HG03097 (cell line): ENCODE measurements at regions not wholly inside any gene's neighbourhood (a gene's known extent, or its start where the extent isn't known, plus 50 kb on each side); places are given as distances from the start of the nearest gene placed in this dataset.
A peak's percentile ranks its signal among the peaks of the same experiment; 100 is the strongest.
"Not testable (repeated sequence)": the region's sequence is repeated elsewhere in the genome, so short reads cannot be mapped to it uniquely, and the experiment has no call there.

Experiments used
- ATAC-seq: cut with Tn5 transposase; IDR thresholded peaks from one replicate; pipeline ENCODE4 v1.9.1; 2021; ENCODE audit not compliant: unreplicated experiment, low FRiP score

DNA sequence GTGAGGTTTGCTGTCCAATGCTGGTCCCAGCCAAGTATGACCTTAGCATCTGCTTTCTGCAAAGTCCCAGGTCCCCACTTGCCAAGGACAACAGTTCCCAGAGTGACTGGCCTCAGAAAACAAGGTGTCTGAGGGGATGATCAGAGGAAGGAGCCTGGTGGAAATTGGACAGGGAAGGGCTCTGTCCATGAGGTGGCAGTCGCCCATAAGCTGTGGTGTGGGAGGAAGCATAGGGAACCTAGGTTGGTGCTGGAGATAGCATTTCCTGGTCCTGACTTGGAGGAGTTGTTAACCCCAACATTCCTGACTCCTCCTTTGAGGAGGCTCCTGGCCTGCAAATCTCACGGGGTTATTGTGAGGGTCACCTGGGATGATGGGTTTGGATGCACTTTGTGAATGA lies 77.8 kb downstream of the LIMS4 start:
- not testable (repeated sequence) for ATAC-seq

DNA sequence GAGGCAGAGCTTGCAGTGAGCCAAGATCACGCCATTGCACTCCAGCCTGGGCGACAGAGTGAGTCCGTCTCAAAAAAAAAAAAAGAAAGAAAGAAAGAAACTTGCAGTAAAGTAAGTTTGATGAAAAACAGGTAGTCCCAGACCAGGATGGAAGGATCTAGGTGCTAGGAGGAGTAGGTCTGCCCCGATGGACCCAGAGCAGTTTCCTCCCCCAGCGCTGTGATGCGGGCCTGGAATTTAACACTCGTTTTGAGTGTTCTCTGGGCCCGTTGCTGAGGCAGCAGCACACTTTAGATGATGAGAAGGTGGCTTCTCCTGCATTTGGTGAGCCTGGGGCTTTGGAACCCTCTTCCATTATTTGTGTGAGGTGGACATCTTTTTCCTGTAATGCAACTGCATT lies 80.2 kb downstream of the LIMS4 start:
- ATAC-seq = not testable (repeated sequence)

GRCh38 chr2:110391035-110391418 lies 81.6 kb downstream of the LIMS4 start:
- ATAC-seq = not testable (repeated sequence)

DNA sequence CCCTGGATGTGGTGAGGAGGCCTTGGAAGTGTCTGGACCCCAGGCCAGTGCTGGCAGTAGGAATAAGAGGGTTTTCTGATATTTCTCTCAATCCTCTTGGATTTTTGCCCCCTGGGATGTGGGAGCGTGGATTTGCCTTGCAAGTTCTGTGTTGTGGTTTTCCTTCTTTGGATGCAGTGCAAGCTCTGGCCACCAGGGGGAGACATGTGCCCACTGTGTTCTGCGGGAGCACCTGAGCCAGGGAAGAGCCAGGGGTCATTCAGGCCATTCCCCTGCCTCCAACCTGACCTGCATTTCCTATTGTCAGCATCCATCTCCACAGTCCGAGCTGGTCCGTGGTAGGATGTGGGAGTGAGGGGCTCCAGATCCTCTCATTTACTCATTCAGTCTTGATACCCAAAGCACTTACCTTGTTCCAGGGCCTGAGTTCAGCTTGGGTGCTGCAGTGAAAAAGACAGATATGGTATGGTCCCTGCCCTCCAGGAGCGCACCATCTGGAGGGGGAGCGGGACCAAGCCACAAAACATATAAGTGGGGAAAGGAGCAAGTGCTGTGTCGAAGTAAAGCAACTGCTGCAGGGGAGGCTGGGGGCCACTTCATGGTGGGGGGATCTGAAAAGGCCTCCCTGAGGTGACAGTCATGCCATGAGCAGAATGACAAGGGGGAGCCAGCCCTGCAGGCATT lies 82.1 kb downstream of the LIMS4 start:
- ATAC-seq = not testable (repeated sequence)

DNA sequence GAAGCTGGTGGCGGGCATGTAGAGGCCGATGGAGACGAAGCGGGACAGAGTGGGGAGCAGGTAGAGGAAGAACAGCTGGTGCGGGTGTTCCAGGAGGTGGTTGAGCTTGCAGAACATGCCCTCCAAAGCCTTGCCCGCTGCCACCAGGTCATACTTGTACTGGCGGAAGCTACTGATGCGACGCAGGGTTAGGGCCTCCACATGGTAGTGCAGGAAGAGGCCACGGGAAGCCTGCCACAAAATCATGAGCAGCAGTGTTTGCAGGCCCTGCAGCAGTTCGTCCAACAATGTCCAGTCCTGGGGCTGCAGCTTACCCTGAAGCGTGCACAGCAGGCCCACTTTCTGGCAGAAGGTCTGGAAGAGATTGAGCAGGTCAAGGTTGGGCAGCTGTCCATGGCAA lies 85.6 kb downstream of the LIMS4 start:
- ATAC-seq = not testable (repeated sequence)

DNA sequence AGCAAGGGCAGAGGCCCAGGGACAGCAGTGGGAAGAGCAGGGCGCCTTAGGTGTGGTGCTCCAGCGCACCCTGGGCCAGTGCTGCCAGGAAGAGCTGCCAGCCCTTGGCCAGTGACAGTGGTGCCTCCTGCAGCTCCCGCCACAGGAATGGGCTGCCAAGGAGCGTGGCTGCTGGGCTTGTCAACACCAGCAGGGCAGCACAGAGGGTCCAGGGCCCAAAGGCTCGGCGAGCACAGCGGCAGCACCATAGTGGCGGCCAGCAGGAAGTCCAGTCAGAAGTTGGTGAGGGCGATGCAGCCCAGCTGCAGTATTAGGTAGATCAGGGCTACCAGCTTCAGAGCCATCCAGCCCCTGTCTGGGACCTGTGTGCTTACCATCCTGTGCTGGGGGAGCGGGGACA lies 86.1 kb downstream of the LIMS4 start:
- not testable (repeated sequence) for ATAC-seq

GRCh38 chr2:110384736-110385119 lies 87.9 kb downstream of the LIMS4 start:
- ATAC-seq = not testable (repeated sequence)

DNA sequence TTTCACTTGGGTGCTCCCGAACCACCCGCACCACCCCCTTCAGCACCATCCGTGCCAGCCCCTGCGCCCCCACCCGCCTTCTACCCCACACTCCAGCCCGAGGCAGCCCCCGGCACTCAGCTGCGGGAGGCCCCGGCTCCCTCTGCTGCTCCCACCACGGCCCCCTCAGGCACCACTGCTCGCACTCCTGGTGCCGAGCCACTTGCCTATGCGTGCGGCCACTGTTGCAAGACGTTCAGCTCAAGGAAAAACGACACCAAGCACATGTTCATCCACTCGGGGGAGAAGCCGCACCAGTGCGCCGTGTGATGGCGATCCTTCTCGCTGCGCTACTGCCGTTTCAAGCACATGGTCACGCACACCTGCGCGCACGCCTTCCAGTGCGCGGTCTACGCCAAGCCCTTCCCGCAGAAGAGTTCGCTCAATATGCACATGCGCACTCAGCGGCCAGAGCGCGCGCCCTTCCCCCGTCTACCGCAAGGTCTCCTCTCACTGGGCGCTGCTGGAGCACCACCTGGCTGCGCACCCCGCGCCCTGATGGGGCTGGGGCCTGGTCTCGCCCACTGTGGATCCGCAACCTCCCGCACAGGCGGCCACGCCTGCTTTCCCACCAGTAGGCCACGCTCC lies 88.4 kb downstream of the LIMS4 start:
- not testable (repeated sequence) for ATAC-seq

GRCh38 chr2:110383163-110384048 lies 89.2 kb downstream of the LIMS4 start:
- peak; percentile 59 for ATAC-seq

DNA sequence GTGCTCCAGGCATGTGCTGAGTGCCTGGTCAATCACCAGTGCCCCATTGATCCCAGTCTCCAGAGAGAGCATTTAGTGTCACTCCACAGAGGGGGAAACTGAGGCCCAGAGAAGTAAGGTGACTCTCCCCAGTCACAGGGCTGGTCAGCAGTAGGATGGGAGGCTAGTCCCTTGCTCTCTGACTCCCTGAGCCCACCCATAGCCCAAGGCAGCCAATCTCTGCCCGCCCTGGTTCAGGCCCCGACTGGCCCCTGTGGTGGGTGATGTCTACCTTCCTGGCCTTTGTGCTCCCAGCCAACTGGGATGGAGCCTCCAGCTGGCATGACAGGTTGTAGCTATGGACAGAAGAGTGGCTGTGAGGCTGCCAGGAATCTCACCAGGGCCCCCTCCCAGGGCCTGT lies 99.1 kb downstream of the LIMS4 start:
- not testable (repeated sequence) for ATAC-seq

GRCh38 chr2:110371633-110372032 lies 101.0 kb downstream of the LIMS4 start:
- not testable (repeated sequence) for ATAC-seq

DNA sequence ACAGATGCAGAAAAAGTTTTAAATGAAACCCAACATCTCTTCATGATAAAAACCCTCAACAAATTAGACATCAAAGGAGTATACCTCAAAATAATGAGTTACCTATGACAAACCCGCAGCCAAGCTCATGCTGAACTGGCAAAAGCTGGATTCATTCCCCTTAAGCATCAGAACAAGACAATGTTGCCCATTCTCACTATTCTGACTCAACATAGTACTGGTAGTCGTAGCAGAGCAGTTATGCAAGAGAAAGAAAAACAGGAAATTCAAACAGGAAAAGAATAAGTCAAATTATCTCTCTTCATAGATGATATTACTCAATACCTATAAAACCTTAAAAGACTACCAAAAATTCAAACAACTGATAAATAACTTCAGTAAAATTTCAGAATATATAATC lies 115.0 kb downstream of the LIMS4 start:
- not testable (repeated sequence) for ATAC-seq

GRCh38 chr2:110354294-110355018 lies 118.2 kb downstream of the LIMS4 start:
- ATAC-seq = not testable (repeated sequence)

GRCh38 chr2:110350718-110351117 lies 121.9 kb downstream of the LIMS4 start:
- ATAC-seq = not testable (repeated sequence)

DNA sequence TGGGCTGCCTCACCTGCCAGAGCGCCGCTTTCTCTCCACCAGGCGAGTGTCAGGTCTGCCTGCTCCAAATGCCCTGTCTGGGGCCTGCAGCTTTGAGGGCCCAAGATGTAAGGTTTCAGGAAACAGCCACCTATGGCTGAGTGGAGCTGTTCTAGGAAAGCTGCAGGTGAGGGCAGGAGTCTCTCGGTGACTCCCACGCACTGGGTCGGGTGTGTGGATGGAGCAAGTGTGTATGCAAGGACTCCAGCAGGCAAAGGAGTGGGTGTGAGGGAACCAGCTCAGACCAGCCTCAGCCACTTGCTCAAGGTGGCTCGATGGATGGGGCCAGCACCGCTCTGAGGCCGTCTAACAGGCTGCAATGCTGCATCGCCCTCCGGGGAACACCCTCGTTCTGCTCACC lies 123.7 kb downstream of the LIMS4 start:
- not testable (repeated sequence) for ATAC-seq

GRCh38 chr2:110344405-110345035 lies 128.1 kb downstream of the LIMS4 start:
- not testable (repeated sequence) for ATAC-seq

- ATAC-seq = not testable (repeated sequence)
Measured at GRCh38 chr2:110342077-110342476, 129.7 kb upstream of the MTLN start.

GRCh38 chr2:110339126-110339525 lies 126.8 kb upstream of the MTLN start:
- ATAC-seq = not testable (repeated sequence)

DNA sequence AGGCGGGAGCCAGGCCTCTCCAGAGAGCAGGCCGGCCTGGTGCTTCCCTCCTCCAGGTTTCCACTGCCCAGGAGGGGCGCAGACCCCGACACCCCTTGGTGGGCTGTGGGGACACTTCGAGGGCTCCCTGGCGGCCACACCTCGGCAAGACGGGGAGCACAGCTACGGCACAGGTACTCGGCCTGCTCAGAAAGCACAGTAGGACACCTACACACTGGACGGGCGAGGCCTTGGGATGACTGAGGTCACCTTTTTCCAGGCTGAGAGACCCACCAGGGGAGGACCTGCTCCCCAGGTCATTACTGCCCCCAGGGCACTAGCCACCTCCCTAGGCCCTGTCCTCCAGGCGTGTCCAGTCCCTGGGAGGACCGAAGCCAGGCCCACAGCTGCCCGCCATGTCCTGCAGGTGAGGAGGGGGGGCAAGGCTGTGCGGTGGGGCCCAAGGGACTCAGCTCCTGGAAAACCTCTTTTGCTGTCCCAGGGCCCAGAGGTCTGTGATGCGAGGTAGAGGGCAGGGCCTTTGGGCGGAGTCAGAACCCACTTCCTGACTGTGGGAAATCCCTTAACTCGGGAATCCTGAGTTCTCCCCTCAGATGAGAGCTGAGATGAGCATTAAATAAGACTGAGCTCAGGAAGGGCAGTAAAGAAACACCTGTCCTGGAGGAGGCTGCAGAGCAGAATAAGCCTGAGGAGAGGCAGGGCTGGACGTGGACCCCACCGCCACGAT lies 126.1 kb upstream of the MTLN start:
- ATAC-seq = not testable (repeated sequence)
